SU-DHL-6 (cell line): ENCODE measurements at regions not wholly inside any gene's neighbourhood (a gene's known extent, or its start where the extent isn't known, plus 50 kb on each side); places are given as distances from the start of the nearest gene placed in this dataset.

Experiments
- H2AFZ ChIP-seq: fragments of 200-600 bp; sonication (generic); 2 replicates; pipeline ENCODE4 v1.6.1; 2014; ENCODE audit warnings: low read depth, mild to moderate bottlenecking, moderate library complexity, mixed read lengths, antibody characterized with exemption, low read length; ENCODE audit not compliant: severe bottlenecking
- H3F3A ChIP-seq: fragments of 200-600 bp; shearing (Covaris generic); 2 replicates; pipeline ENCODE4 v1.6.0; 2016; ENCODE audit warnings: antibody characterized with exemption, mild to moderate bottlenecking; ENCODE audit not compliant: insufficient read depth
- H3K27ac ChIP-seq: fragments of 200-600 bp; sonication (generic); 2 replicates; pipeline ENCODE4 v1.5.1; 2016; ENCODE audit warnings: low read depth, mild to moderate bottlenecking, low read length, moderate library complexity, mixed read lengths
- H3K27me3 ChIP-seq: fragments of 200-600 bp; sonication (generic), shearing (Covaris generic); 2 replicates; pipeline ENCODE4 v1.6.0; 2014; ENCODE audit warnings: mild to moderate bottlenecking, low read length
- H3K36me3 ChIP-seq: fragments of 200-600 bp; sonication (generic); 2 replicates; pipeline ENCODE4 v1.6.1; 2014; ENCODE audit warnings: mild to moderate bottlenecking, low read length, mixed read lengths
- H3K4me2 ChIP-seq: fragments of 300-600, 200-600 bp; shearing (Covaris generic), sonication (generic); 2 replicates; pipeline ENCODE4 v1.6.0; 2014; ENCODE audit warnings: low read length, low read depth, mild to moderate bottlenecking; ENCODE audit not compliant: poor library complexity, severe bottlenecking
- H3K4me3 ChIP-seq: fragments of 200-600 bp; sonication (generic); 2 replicates; pipeline ENCODE4 v1.5.1; 2014; ENCODE audit warnings: antibody characterized with exemption, low read length, mild to moderate bottlenecking, mixed read lengths; ENCODE audit not compliant: insufficient read depth, poor library complexity, severe bottlenecking
- H3K79me2 ChIP-seq: fragments of 200-600 bp; sonication (generic); 2 replicates; pipeline ENCODE4 v1.6.1; 2014; ENCODE audit warnings: mild to moderate bottlenecking, low read length, moderate library complexity; ENCODE audit not compliant: insufficient read depth
- H3K9ac ChIP-seq: fragments of 200-600 bp; sonication (generic); 2 replicates; pipeline ENCODE4 v1.7.0; 2014; ENCODE audit warnings: mild to moderate bottlenecking, low read length
- H3K9me2 ChIP-seq: fragments of 200-600 bp; sonication (generic); replicated peaks from 2 replicates; pipeline ENCODE4 v1.6.1; 2014; ENCODE audit warnings: low read length; ENCODE audit not compliant: insufficient read depth
- H3K9me3 ChIP-seq: fragments of 200-600 bp; sonication (generic); 2 replicates; pipeline ENCODE4 v1.6.1; 2014; ENCODE audit warnings: low read length, mixed read lengths; ENCODE audit not compliant: insufficient read depth
- H4K20me1 ChIP-seq: fragments of 200-600 bp; sonication (generic); 2 replicates; pipeline ENCODE4 v1.6.1; 2014; ENCODE audit warnings: low read depth, mild to moderate bottlenecking, antibody characterized with exemption, low read length, moderate library complexity, mixed read lengths
- EZH2phosphoT487 ChIP-seq: fragments of 200-600 bp; sonication (generic), shearing (Covaris generic); conservative IDR thresholded peaks from 2 replicates; pipeline ENCODE4 v1.6.1; 2018; ENCODE audit warnings: mild to moderate bottlenecking, antibody characterized with exemption, low read length, moderate library complexity, mixed read lengths
- TF ChIP-seq, protein P1 (sequence below): fragments of 200-600 bp; sonication (generic); IDR thresholded peaks from one replicate; pipeline ENCODE4 v1.5.1; 2017; ENCODE audit warnings: antibody characterized with exemption, mild to moderate bottlenecking, low read length, moderate library complexity; ENCODE audit not compliant: insufficient read depth, poor library complexity, severe bottlenecking

DNA sequence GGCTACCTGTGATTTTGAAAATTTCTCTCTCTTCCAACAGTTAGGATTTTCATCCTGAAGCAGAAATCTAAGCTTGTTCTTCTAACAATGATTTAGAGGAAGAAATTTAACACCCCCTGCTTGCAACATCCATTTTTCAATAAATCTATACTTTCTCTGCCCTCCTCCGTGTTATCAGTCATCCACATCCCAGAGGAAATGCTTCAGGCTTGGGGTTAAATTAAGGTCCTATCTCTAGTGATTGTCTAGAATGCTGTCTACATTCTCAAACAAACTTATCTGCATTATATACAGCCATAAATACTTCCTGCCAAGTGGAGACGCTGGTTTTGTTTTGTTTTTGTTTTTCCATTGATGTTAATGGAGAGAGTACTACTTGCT is 371.0 kb downstream of the CSNK1G3 start:
- no peak overlapping the region for H3K4me2 ChIP-seq
- H3K27me3 ChIP-seq, result no peaks in the 10 kb centered on the region
- H3K9me2 ChIP-seq, result no peaks in the 10 kb centered on the region
- no peak overlapping the region for H3K9ac ChIP-seq
- TF ChIP-seq, protein P1, sequence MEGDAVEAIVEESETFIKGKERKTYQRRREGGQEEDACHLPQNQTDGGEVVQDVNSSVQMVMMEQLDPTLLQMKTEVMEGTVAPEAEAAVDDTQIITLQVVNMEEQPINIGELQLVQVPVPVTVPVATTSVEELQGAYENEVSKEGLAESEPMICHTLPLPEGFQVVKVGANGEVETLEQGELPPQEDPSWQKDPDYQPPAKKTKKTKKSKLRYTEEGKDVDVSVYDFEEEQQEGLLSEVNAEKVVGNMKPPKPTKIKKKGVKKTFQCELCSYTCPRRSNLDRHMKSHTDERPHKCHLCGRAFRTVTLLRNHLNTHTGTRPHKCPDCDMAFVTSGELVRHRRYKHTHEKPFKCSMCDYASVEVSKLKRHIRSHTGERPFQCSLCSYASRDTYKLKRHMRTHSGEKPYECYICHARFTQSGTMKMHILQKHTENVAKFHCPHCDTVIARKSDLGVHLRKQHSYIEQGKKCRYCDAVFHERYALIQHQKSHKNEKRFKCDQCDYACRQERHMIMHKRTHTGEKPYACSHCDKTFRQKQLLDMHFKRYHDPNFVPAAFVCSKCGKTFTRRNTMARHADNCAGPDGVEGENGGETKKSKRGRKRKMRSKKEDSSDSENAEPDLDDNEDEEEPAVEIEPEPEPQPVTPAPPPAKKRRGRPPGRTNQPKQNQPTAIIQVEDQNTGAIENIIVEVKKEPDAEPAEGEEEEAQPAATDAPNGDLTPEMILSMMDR, result no peak
- no peak for TF ChIP-seq EZH2phosphoT487
- H4K20me1 ChIP-seq, result no peaks in the 10 kb centered on the region
- no peak overlapping the region for H3K4me3 ChIP-seq
- H3K36me3 ChIP-seq, result no peaks in the 10 kb centered on the region
- no peaks in the 10 kb centered on the region; the same call in 1 of the 2 replicates for H3K9me3 ChIP-seq
- no peak overlapping the region for H3K27ac ChIP-seq
- H3K79me2 ChIP-seq, result no peaks in the 10 kb centered on the region
- no peaks in the 10 kb centered on the region for H3F3A ChIP-seq
- no peak overlapping the region for H2AFZ ChIP-seq

- Histone ChIP-seq H3K79me2 (no peaks in the 10 kb centered on the region), H3K4me3 (no peak overlapping the region), H3K27me3 (no peaks in the 10 kb centered on the region), H3F3A (no peaks in the 10 kb centered on the region), H4K20me1 (no peaks in the 10 kb centered on the region), H2AFZ (no peak overlapping the region), H3K4me2 (no peak overlapping the region), H3K27ac (no peak overlapping the region), H3K9ac (no peak overlapping the region), H3K9me2 (no peaks in the 10 kb centered on the region), H3K36me3 (no peaks in the 10 kb centered on the region), H3K9me3 (no peaks in the 10 kb centered on the region; the same call in 1 of the 2 replicates)
- TF ChIP-seq, protein P1, result no peak
- no peak for TF ChIP-seq EZH2phosphoT487
These were observed 370.5 kb downstream of the CSNK1G3 start for GRCh38 chr5:123882319-123882964.

DNA sequence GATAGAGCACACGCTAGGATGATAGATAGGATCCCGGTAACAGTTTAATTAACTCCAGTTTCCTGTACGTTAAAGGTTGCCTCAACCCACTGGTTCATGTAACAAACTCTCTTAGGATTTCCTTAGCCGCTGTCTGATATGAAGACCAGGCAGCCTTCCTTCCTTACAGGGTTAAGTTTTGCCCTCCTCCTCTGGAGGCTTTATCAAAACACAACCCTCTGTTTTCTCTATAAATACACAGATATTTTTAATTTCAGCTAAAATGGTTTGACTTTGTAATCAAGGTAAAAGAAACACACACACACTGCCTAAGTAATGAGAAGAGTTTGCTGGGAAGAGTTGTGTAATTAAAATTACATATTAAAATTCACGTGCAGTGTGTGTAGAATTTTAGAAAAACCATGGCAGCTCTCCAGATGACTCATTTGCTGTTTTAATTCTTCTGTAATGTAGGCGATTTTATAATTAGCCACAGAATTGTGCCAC is 369.8 kb downstream of the CSNK1G3 start:
- no peaks in the 10 kb centered on the region for H3K36me3 ChIP-seq
- H3F3A ChIP-seq, result no peaks in the 10 kb centered on the region
- no peak overlapping the region for H3K4me2 ChIP-seq
- H2AFZ ChIP-seq, result no peak overlapping the region
- H4K20me1 ChIP-seq, result no peaks in the 10 kb centered on the region
- H3K27ac ChIP-seq, result no peak overlapping the region
- H3K9me3 ChIP-seq, result no peaks in the 10 kb centered on the region; the same call in 1 of the 2 replicates
- TF ChIP-seq EZH2phosphoT487, result no peak
- TF ChIP-seq, protein P1, result no peak
- H3K9ac ChIP-seq, result no peak overlapping the region
- H3K79me2 ChIP-seq, result no peaks in the 10 kb centered on the region
- no peaks in the 10 kb centered on the region for H3K27me3 ChIP-seq
- no peaks in the 10 kb centered on the region for H3K9me2 ChIP-seq
- no peak overlapping the region for H3K4me3 ChIP-seq
